ENCODE measurements at regions not wholly inside any gene's neighbourhood (a gene's known extent, or its start where the extent isn't known, plus 50 kb on each side); places are given as distances from the start of the nearest gene placed in this dataset.

- Histone ChIP-seq H3K4me1 (ENCODE audit: control insufficient read depth in 4 of 4, insufficient read depth in 4 of 4, low read length in 3 of 4) (no peaks in the 10 kb centered on the region), H3K4me3 (ENCODE audit: low read depth in 1 of 3, low read length in 3 of 3) (no peak overlapping the region), H3K9ac (ENCODE audit: low read depth in 1 of 2, low read length in 2 of 2) (no peak overlapping the region), H3K9me3 (ENCODE audit: control insufficient read depth in 4 of 4, low read length in 3 of 4) (no peaks in the 10 kb centered on the region), H3K36me3 (ENCODE audit: control insufficient read depth in 4 of 4, insufficient read depth in 3 of 4, low read depth in 1 of 4, low read length in 3 of 4) (no peaks in the 10 kb centered on the region), H3K27ac (ENCODE audit: low read depth in 1 of 2, low read length in 2 of 2) (no peak overlapping the region), H3K27me3 (ENCODE audit: control insufficient read depth in 4 of 4, insufficient read depth in 4 of 4, low read length in 3 of 4) (peaks cover 0 to 10% (median 2%) of the 10 kb centered on the region in 4 donors)
- WGBS = 32% methylated on average over 2 of the region's 2 CpGs
- no peak for DNase-seq (ENCODE audit: low spot score)
- no peak for TF ChIP-seq SP1 (IDR thresholded peaks at IDR 0.05)
- no peak for TF ChIP-seq REST (IDR thresholded peaks at IDR 0.05)
- TF ChIP-seq HNF4A (conservative IDR thresholded peaks at IDR 0.05) = no peak
- TF ChIP-seq FOXA2 (IDR thresholded peaks at IDR 0.05) = no peak
Measured at GRCh38 chr12:13918897-13919296, 62.5 kb downstream of the GRIN2B start.

GRCh38 chr12:13915096-13915495 lies 66.3 kb downstream of the GRIN2B start:
- Histone ChIP-seq H3K4me1 (ENCODE audit: control insufficient read depth in 4 of 4, insufficient read depth in 4 of 4, low read length in 3 of 4) (no peaks in the 10 kb centered on the region), H3K9ac (ENCODE audit: low read depth in 1 of 2, low read length in 2 of 2) (no peak overlapping the region), H3K9me3 (ENCODE audit: control insufficient read depth in 4 of 4, low read length in 3 of 4) (no peaks in the 10 kb centered on the region), H3K27ac (ENCODE audit: low read depth in 1 of 2, low read length in 2 of 2) (no peak overlapping the region), H3K27me3 (ENCODE audit: control insufficient read depth in 4 of 4, insufficient read depth in 4 of 4, low read length in 3 of 4) (peaks cover 0 to 4% (median 1%) of the 10 kb centered on the region in 4 donors), H3K36me3 (ENCODE audit: control insufficient read depth in 4 of 4, insufficient read depth in 3 of 4, low read depth in 1 of 4, low read length in 3 of 4) (no peaks in the 10 kb centered on the region), H3K4me3 (ENCODE audit: low read depth in 1 of 3, low read length in 3 of 3) (no peak overlapping the region)
- no peak for DNase-seq (ENCODE audit: low spot score)
- TF ChIP-seq HNF4A (conservative IDR thresholded peaks at IDR 0.05) (no peak), SP1 (IDR thresholded peaks at IDR 0.05) (no peak), RXRA (IDR thresholded peaks at IDR 0.05) (no peak), RAD21 (IDR thresholded peaks at IDR 0.05) (no peak), REST (IDR thresholded peaks at IDR 0.05) (no peak)
- 76% methylated on average over 5 of the region's 5 CpGs for WGBS

GRCh38 chr12:13913371-13913770 lies 68.0 kb downstream of the GRIN2B start:
- H3K4me1 ChIP-seq (ENCODE audit: control insufficient read depth in 4 of 4, insufficient read depth in 4 of 4, low read length in 3 of 4) = no peaks in the 10 kb centered on the region
- no peak overlapping the region for H3K9ac ChIP-seq (ENCODE audit: low read depth in 1 of 2, low read length in 2 of 2)
- no peak overlapping the region for H3K4me3 ChIP-seq (ENCODE audit: low read depth in 1 of 3, low read length in 3 of 3)
- no peak overlapping the region for H3K27ac ChIP-seq (ENCODE audit: low read depth in 1 of 2, low read length in 2 of 2)
- peaks cover 0 to 4% (median 1%) of the 10 kb centered on the region in 4 donors for H3K27me3 ChIP-seq (ENCODE audit: control insufficient read depth in 4 of 4, insufficient read depth in 4 of 4, low read length in 3 of 4)
- WGBS = 70% methylated on average over 2 of the region's 2 CpGs
- H3K9me3 ChIP-seq (ENCODE audit: control insufficient read depth in 4 of 4, low read length in 3 of 4) = no peaks in the 10 kb centered on the region
- DNase-seq (ENCODE audit: low spot score) = no peak
- TF ChIP-seq RAD21 (IDR thresholded peaks at IDR 0.05) = no peak
- TF ChIP-seq CTCF (IDR thresholded peaks at IDR 0.05; ENCODE audit: low read depth, low read length, missing input control) = no peak
- TF ChIP-seq NR2F2 (IDR thresholded peaks at IDR 0.05) = no peak
- no peak for TF ChIP-seq YY1 (IDR thresholded peaks at IDR 0.05)
- no peak for TF ChIP-seq FOXA1 (IDR thresholded peaks at IDR 0.05)
- TF ChIP-seq FOXA2 (IDR thresholded peaks at IDR 0.05) = no peak
- H3K36me3 ChIP-seq (ENCODE audit: control insufficient read depth in 4 of 4, insufficient read depth in 3 of 4, low read depth in 1 of 4, low read length in 3 of 4) = no peaks in the 10 kb centered on the region

Measured in liver (tissue), 8 donors.